Fibroblast of peridontal ligament (primary cell): ENCODE measurements at regions not wholly inside any gene's neighbourhood (a gene's known extent, or its start where the extent isn't known, plus 50 kb on each side); places are given as distances from the start of the nearest gene placed in this dataset.
"Not testable (repeated sequence)": the region's sequence is repeated elsewhere in the genome, so short reads cannot be mapped to it uniquely, and the experiment has no call there.

Experiments used
- DNase-seq: peaks from one replicate; pipeline ENCODE4 v3.0.0-alpha.2; 2010; ENCODE audit errors: extremely low read depth

GRCh38 chr11:15300341-15300740 lies 185.6 kb downstream of the INSC start:
- no peak for DNase-seq

GRCh38 chr11:15307619-15308024 lies 192.9 kb downstream of the INSC start:
- DNase-seq = no peak

GRCh38 chr11:15308840-15309239 lies 194.1 kb downstream of the INSC start:
- no peak for DNase-seq

- peak; percentile 1 for DNase-seq
These were observed 194.6 kb downstream of the INSC start for GRCh38 chr11:15309296-15309695.

GRCh38 chr11:15313862-15314261 lies 199.1 kb downstream of the INSC start:
- no peak for DNase-seq

- DNase-seq = no peak
These were observed 204.1 kb downstream of the INSC start for GRCh38 chr11:15318814-15319213.

- DNase-seq = no peak
These were observed 211.8 kb downstream of the INSC start for GRCh38 chr11:15326520-15326919.

- peak; percentile 18 for DNase-seq
These were observed 213.1 kb downstream of the INSC start for GRCh38 chr11:15327786-15328231.

- no peak for DNase-seq
These were observed 218.7 kb downstream of the INSC start for GRCh38 chr11:15333407-15333806.

GRCh38 chr11:15334766-15335165 lies 220.0 kb downstream of the INSC start:
- DNase-seq = no peak

- no peak for DNase-seq
These were observed 221.3 kb downstream of the INSC start for GRCh38 chr11:15336021-15336420.

- no peak for DNase-seq
These were observed 224.6 kb downstream of the INSC start for GRCh38 chr11:15339302-15339701.

GRCh38 chr11:15341587-15341986 lies 226.9 kb downstream of the INSC start:
- no peak for DNase-seq

- no peak for DNase-seq
These were observed 227.4 kb downstream of the INSC start for GRCh38 chr11:15342163-15342562.

GRCh38 chr11:15346907-15347306 lies 232.2 kb downstream of the INSC start:
- no peak for DNase-seq

GRCh38 chr11:15347969-15348734 lies 233.4 kb downstream of the INSC start:
- DNase-seq = no peak

GRCh38 chr11:15349413-15349812 lies 234.7 kb downstream of the INSC start:
- DNase-seq = no peak

GRCh38 chr11:15361316-15361715 lies 246.6 kb downstream of the INSC start:
- DNase-seq = no peak

- DNase-seq = not testable (repeated sequence)
These were observed 250.6 kb downstream of the INSC start for GRCh38 chr11:15365286-15365685.

- DNase-seq = no peak
These were observed 253.0 kb downstream of the INSC start for GRCh38 chr11:15367695-15368094.

GRCh38 chr11:15370495-15371147 lies 255.9 kb downstream of the INSC start:
- DNase-seq = no peak

- DNase-seq = no peak
These were observed 256.8 kb downstream of the INSC start for GRCh38 chr11:15371533-15371932.

- no peak for DNase-seq
These were observed 259.7 kb downstream of the INSC start for GRCh38 chr11:15374418-15374817.
